ENCODE measurements at regions not wholly inside any gene's neighbourhood (a gene's known extent, or its start where the extent isn't known, plus 50 kb on each side); places are given as distances from the start of the nearest gene placed in this dataset.

DNA sequence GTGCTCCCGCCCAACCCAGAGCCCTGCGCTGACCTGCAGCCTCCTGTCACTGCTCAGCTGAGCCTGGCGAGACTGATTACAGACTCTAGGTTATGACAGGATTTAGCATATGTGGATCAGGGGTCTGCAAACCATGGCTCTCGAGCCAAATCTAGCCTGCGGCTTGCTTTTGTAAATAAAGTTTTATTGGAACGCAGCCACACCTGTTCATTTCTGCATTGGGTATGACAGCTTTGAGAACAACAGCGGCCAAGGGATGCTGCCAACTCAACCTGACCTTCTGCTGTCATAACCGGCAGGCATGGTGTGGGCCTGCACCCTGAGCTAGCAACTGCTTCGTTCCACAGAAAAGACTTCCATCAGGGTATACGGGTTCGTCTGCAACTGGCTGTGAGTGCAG lies 50.5 kb upstream of the IQSEC1 start:
- TF ChIP-seq, protein P1, sequence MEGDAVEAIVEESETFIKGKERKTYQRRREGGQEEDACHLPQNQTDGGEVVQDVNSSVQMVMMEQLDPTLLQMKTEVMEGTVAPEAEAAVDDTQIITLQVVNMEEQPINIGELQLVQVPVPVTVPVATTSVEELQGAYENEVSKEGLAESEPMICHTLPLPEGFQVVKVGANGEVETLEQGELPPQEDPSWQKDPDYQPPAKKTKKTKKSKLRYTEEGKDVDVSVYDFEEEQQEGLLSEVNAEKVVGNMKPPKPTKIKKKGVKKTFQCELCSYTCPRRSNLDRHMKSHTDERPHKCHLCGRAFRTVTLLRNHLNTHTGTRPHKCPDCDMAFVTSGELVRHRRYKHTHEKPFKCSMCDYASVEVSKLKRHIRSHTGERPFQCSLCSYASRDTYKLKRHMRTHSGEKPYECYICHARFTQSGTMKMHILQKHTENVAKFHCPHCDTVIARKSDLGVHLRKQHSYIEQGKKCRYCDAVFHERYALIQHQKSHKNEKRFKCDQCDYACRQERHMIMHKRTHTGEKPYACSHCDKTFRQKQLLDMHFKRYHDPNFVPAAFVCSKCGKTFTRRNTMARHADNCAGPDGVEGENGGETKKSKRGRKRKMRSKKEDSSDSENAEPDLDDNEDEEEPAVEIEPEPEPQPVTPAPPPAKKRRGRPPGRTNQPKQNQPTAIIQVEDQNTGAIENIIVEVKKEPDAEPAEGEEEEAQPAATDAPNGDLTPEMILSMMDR (conservative IDR thresholded peaks at IDR 0.05): no peak
- TF ChIP-seq ZFX (IDR thresholded peaks at IDR 0.05): no peak
